LNCAP (cell line): ENCODE measurements at regions not wholly inside any gene's neighbourhood (a gene's known extent, or its start where the extent isn't known, plus 50 kb on each side); places are given as distances from the start of the nearest gene placed in this dataset.

ENCODE experiments used
- TF ChIP-seq, protein P1 (sequence below): fragments of 450-650 bp; IDR thresholded peaks from 2 replicates; pipeline ENCODE4 v1.5.1; 2017; ENCODE audit warnings: mild to moderate bottlenecking

DNA sequence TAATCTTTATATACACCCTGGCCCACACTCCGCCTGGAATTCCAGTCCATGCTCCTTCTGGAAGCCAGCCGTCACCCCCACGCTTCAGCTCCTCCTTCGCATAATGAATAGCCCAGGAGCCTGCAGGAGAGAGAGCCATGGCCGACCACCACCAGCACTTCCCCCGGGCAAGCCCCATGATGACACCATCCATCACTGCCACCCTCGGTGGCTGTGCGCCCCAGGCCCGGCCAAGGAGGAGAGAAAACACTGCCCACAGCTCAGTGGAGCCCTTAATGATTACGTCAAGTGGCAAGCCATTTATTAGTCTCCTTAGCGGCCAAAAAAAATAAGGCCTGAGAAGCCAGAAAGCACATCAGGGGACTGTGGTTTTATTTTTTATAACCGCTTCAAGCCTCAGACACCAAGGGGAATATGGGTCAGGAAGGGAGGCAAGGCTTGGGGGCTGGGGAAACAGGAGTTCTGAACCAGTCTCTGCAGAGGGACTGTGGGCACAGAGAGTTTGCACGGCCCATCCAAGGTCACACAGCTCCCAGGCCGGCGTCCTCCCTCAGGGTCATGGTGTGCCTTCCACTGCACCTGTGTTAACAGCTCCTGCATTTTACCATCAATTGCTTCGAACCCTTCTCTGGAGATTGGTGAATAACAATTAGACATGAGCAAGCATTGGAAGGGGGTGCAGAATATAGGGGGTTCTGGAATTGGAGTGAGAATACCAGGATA is 134.3 kb downstream of the MN1 start:
- TF ChIP-seq, protein P1, sequence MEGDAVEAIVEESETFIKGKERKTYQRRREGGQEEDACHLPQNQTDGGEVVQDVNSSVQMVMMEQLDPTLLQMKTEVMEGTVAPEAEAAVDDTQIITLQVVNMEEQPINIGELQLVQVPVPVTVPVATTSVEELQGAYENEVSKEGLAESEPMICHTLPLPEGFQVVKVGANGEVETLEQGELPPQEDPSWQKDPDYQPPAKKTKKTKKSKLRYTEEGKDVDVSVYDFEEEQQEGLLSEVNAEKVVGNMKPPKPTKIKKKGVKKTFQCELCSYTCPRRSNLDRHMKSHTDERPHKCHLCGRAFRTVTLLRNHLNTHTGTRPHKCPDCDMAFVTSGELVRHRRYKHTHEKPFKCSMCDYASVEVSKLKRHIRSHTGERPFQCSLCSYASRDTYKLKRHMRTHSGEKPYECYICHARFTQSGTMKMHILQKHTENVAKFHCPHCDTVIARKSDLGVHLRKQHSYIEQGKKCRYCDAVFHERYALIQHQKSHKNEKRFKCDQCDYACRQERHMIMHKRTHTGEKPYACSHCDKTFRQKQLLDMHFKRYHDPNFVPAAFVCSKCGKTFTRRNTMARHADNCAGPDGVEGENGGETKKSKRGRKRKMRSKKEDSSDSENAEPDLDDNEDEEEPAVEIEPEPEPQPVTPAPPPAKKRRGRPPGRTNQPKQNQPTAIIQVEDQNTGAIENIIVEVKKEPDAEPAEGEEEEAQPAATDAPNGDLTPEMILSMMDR = no peak

DNA sequence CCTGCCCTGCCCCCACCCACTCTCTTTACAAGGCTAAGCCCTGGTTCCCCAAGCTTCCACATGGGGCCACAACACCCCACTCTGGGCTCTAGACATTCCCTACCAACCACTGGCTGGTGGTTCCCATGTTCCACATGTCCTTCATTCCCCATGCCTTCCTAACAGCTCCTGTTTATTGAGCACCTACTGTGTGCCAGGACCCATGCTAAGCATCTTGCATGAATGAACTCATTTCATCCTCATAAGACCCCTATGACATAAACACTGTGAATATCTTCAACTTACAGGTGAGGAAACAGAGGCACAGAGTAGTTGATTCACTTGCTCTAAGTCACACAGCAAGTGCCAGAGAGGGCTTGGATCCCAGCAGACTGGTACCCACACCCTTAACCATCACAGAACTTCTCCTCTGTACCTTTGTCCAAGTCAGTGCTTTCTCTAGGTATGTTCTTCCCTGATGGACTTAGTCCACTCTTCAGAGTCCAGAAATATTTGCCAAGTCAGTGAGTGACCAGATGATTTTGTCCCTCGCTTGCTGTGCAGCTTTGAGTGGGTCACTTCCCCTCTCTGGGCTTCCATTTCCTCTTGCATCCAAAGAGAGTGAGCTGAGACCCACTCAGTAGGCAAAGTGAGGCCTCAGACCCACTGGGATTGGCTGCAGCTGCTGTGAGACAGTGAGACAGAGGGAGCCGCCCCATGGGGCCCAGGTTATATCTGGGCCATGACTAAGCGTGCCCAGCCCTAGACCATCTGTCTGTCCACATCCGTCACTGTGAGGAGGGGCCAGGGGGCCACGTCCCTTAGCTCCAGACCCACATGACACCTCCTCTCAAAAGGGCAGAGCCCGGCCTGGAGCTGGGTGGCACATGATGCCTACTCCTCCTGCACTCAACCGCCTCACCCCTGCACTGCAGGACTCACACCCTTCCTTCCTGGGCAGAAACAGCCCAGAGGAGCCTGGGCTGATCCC is 132.4 kb downstream of the MN1 start:
- TF ChIP-seq, protein P1 = no peak

DNA sequence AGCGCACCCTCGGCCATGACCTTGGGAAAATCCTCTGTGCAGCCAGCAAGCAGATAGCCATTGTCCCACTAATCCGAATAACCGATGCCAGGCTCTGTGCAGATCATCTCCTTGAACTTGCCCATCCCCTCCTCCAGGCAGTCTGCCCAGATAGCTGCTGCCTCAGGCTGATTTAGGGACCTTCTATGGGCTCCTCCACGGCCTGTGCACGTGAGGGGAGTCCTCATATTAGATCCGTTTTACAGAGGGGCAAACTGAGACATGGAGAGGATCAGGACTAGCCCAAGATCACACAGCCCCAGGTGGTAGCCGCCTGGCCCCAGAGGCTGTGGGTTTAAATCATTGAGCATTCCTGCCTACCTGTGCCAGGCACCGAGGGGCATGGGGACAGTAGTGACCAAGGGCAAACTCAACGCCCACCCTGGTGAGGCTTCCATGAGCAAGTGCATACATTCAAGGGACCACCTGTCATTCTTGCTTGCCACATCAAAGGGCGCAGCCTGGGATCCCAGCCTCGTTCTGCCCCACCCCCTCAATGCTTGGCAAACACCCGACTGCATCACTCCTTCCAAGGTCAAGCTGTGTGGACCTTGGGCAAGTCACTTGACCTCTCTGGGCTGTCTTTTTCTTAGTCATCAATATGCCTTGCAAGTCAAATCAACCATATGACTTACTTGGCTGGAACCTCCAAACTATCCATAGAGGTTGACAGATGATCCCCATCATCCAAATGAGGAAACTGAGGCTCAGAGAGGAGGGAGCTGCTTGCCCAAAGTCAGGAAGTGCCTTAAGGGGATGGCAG is 131.6 kb downstream of the MN1 start:
- TF ChIP-seq, protein P1 = no peak

DNA sequence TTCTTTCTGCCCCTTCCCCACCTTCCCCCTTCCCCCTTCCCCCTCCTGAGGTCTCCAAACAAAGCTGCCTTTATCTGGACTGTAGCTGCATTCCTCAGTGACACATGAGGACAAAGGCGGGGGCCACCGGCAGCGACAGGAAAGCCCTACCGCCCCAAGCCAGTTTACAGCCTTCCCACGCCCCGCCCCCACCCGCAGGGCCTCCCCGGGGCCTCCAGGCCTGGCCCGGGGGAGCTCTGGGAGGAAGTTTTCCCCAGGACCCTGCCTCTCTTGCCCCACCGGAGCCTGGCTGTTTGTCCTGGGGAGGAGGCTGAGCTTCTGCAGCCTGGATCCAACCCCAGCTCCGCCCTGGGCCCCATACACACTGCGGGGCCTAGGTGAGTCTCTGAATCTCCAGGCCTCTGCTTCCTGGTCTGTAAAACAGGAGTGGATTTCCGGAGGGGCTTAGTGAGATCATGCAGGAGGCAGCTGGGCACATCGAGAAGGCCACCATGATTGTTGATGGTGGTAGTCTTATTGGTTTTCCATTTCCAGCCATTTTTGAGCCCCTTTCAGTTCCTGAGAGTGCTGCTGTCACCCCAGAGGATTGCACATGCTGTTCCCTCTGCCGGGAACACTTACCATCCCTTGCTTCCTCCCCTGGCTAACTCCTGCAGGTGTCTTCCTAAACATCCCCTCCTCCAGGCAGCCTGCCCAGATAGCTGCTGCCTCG is 130.7 kb downstream of the MN1 start:
- TF ChIP-seq, protein P1 = no peak

DNA sequence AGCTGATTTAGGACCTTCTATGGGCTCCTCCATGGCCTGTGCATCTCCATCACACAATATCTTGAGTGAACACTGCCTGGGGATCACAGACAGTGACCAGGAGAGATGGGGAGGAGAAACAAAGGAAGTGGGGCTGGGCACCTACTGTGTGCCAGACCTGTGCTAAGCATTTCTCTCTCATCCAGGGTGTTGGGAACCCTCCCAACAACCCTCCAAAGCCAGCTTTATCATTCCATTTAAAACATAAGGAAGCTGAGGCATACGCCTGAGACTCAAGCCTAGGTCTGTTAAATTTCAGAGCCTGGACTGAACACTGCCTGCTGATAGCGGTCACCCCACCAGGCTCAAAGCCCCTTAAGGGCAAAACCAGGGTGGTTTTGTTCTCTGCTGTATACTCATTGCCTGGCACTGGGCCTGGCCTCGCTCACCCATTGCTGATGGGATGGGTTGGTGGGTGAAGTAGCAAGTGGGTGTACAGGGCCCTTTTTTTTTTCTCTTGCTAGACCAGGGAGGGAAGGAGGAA is 130.1 kb downstream of the MN1 start:
- TF ChIP-seq, protein P1 = no peak

DNA sequence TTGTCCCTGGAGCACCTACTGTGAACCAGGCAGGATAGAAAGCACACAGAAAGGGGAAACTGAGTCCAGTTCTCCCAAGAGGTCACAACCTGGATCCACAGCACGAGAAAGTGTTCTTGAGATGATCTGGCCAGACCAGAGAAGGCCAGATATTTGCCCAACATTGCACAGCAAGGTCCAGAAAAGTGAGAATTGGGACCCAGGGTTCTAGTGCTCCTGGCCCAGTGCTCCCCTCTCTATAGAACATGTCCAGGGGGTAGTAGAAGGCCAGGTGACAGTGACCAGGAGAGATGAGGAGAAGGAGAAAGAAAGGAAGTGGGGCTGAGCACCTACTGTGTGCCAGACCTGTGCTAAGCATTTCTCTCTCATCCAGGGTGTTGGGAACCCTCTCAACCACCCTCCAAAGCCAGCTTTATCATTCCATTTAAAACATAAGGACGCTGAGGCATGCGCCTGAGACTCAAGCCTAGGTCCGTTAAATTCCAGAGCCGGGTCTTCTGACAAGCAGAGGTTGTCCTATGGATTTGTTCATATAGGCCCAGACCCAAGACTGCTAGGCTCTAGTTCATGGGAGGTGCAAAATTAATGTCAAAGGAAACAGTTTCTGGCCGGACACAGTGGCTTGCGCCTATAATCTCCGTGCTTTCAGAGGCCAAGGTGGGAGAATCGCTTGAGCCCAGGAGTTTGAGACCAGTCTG is 128.7 kb downstream of the MN1 start:
- TF ChIP-seq, protein P1 = no peak
